ENCODE measurements at regions not wholly inside any gene's neighbourhood (a gene's known extent, or its start where the extent isn't known, plus 50 kb on each side); places are given as distances from the start of the nearest gene placed in this dataset.

- Histone ChIP-seq H2BK12ac (ENCODE audit: low read length) (no peak overlapping the region), H3K18ac (ENCODE audit: low read length) (no peak overlapping the region), H3K36me3 (replicated peaks in 1 of 2; ENCODE audit: control insufficient read depth in 2 of 2, insufficient read depth in 2 of 2, low read length in 2 of 2) (no peaks in the 10 kb centered on the region), H3K27ac (replicated peaks; ENCODE audit: low read length) (no peak overlapping the region), H2AFZ (ENCODE audit: low read length) (no peak overlapping the region), H3K79me1 (ENCODE audit: low read depth, low read length) (no peaks in the 10 kb centered on the region), H2BK5ac (ENCODE audit: low read length) (no peak overlapping the region), H3K4me3 (ENCODE audit: low read length in 2 of 2) (no peak overlapping the region), H4K91ac (ENCODE audit: low read depth, low read length, poor library complexity) (no peak overlapping the region), H3K4me1 (ENCODE audit: control insufficient read depth in 2 of 2, insufficient read depth in 1 of 2, low read depth in 1 of 2, low read length in 2 of 2) (no peaks in the 10 kb centered on the region), H3K23ac (ENCODE audit: low read depth, low read length, poor library complexity) (no peak overlapping the region), H3K27me3 (ENCODE audit: control insufficient read depth in 3 of 3, insufficient read depth in 3 of 3, low read depth in 1 of 3, low read length in 3 of 3) (no peaks in the 10 kb centered on the region), H3K14ac (ENCODE audit: low read length) (peak overlapping the region; percentile 56), H4K8ac (ENCODE audit: low read depth, low read length) (no peak overlapping the region), H3K4me2 (ENCODE audit: insufficient read depth, low read length, poor library complexity, severe bottlenecking) (no peak overlapping the region), H2BK15ac (ENCODE audit: low read length) (no peak overlapping the region), H2BK120ac (ENCODE audit: low read depth, low read length) (no peak overlapping the region), H3K4ac (ENCODE audit: low read length) (no peak overlapping the region), H3K9me3 (replicated peaks in 1 of 2; ENCODE audit: control insufficient read depth in 2 of 2, insufficient read depth in 1 of 2, low read depth in 1 of 2, low read length in 2 of 2) (no peaks in the 10 kb centered on the region), H2AK5ac (ENCODE audit: low read depth, low read length) (no peak overlapping the region), H3K9ac (ENCODE audit: low read depth, low read length, poor library complexity) (no peak overlapping the region)
- DNase-seq (ENCODE audit: low spot score) = no peak
- no CpG with 5 or more reads among the region's 4 CpGs for WGBS, 2 donors (ENCODE audit: extremely low coverage in 2 of 2, insufficient read length in 2 of 2, insufficient replicate concordance in 1 of 2)
These were observed 889.1 kb downstream of the AACS start for GRCh38 chr12:125954362-125954761.

- no peak overlapping the region for H2BK5ac ChIP-seq (ENCODE audit: low read length)
- H3K4me2 ChIP-seq (ENCODE audit: insufficient read depth, low read length, poor library complexity, severe bottlenecking) = no peak overlapping the region
- no peak overlapping the region for H3K27ac ChIP-seq (replicated peaks; ENCODE audit: low read length)
- H3K9me3 ChIP-seq (replicated peaks in 1 of 2; ENCODE audit: control insufficient read depth in 2 of 2, insufficient read depth in 1 of 2, low read depth in 1 of 2, low read length in 2 of 2) = no peaks in the 10 kb centered on the region
- H3K9ac ChIP-seq (ENCODE audit: low read depth, low read length, poor library complexity) = no peak overlapping the region
- no peaks in the 10 kb centered on the region for H3K36me3 ChIP-seq (replicated peaks in 1 of 2; ENCODE audit: control insufficient read depth in 2 of 2, insufficient read depth in 2 of 2, low read length in 2 of 2)
- H2AK5ac ChIP-seq (ENCODE audit: low read depth, low read length) = no peak overlapping the region
- H3K79me1 ChIP-seq (ENCODE audit: low read depth, low read length) = no peaks in the 10 kb centered on the region
- H3K4me3 ChIP-seq (ENCODE audit: low read length in 2 of 2) = no peak overlapping the region
- H4K91ac ChIP-seq (ENCODE audit: low read depth, low read length, poor library complexity) = no peak overlapping the region
- H3K27me3 ChIP-seq (ENCODE audit: control insufficient read depth in 3 of 3, insufficient read depth in 3 of 3, low read depth in 1 of 3, low read length in 3 of 3) = no peaks in the 10 kb centered on the region
- no peak overlapping the region for H3K4ac ChIP-seq (ENCODE audit: low read length)
- no peak overlapping the region for H2AFZ ChIP-seq (ENCODE audit: low read length)
- no peak overlapping the region for H2BK15ac ChIP-seq (ENCODE audit: low read length)
- H3K14ac ChIP-seq (ENCODE audit: low read length) = no peak overlapping the region
- H3K23ac ChIP-seq (ENCODE audit: low read depth, low read length, poor library complexity) = no peak overlapping the region
- WGBS, 2 donors (ENCODE audit: extremely low coverage in 2 of 2, insufficient read length in 2 of 2, insufficient replicate concordance in 1 of 2) = no CpG with 5 or more reads among the region's 7 CpGs
- H2BK12ac ChIP-seq (ENCODE audit: low read length) = no peak overlapping the region
- no peak overlapping the region for H2BK120ac ChIP-seq (ENCODE audit: low read depth, low read length)
- H4K8ac ChIP-seq (ENCODE audit: low read depth, low read length) = no peak overlapping the region
- DNase-seq (ENCODE audit: low spot score) = no peak
- H3K4me1 ChIP-seq (ENCODE audit: control insufficient read depth in 2 of 2, insufficient read depth in 1 of 2, low read depth in 1 of 2, low read length in 2 of 2) = no peaks in the 10 kb centered on the region
- no peak overlapping the region for H3K18ac ChIP-seq (ENCODE audit: low read length)
These were observed 891.0 kb downstream of the AACS start for GRCh38 chr12:125956186-125956585.

GRCh38 chr12:125966641-125967040, 901.4 kb downstream of the AACS start:
- no peaks in the 10 kb centered on the region for H3K79me1 ChIP-seq (ENCODE audit: low read depth, low read length)
- H2AFZ ChIP-seq (ENCODE audit: low read length) = no peak overlapping the region
- WGBS, 2 donors (ENCODE audit: extremely low coverage in 2 of 2, insufficient read length in 2 of 2, insufficient replicate concordance in 1 of 2) = no CpG with 5 or more reads among the region's 7 CpGs
- no peak overlapping the region for H3K27ac ChIP-seq (replicated peaks; ENCODE audit: low read length)
- peaks cover 0 to 2% (median 0%) of the 10 kb centered on the region in 3 experiments for H3K27me3 ChIP-seq (ENCODE audit: control insufficient read depth in 3 of 3, insufficient read depth in 3 of 3, low read depth in 1 of 3, low read length in 3 of 3)
- H3K36me3 ChIP-seq (replicated peaks in 1 of 2; ENCODE audit: control insufficient read depth in 2 of 2, insufficient read depth in 2 of 2, low read length in 2 of 2) = no peaks in the 10 kb centered on the region
- H2BK120ac ChIP-seq (ENCODE audit: low read depth, low read length) = no peak overlapping the region
- H3K4ac ChIP-seq (ENCODE audit: low read length) = no peak overlapping the region
- H3K14ac ChIP-seq (ENCODE audit: low read length) = no peak overlapping the region
- H2AK5ac ChIP-seq (ENCODE audit: low read depth, low read length) = no peak overlapping the region
- H2BK12ac ChIP-seq (ENCODE audit: low read length) = no peak overlapping the region
- no peak overlapping the region for H2BK15ac ChIP-seq (ENCODE audit: low read length)
- H3K4me3 ChIP-seq (ENCODE audit: low read length in 2 of 2) = no peak overlapping the region
- no peak overlapping the region for H4K91ac ChIP-seq (ENCODE audit: low read depth, low read length, poor library complexity)
- H3K9ac ChIP-seq (ENCODE audit: low read depth, low read length, poor library complexity) = no peak overlapping the region
- no peak overlapping the region for H3K18ac ChIP-seq (ENCODE audit: low read length)
- no peak overlapping the region for H3K23ac ChIP-seq (ENCODE audit: low read depth, low read length, poor library complexity)
- no peak overlapping the region for H3K4me2 ChIP-seq (ENCODE audit: insufficient read depth, low read length, poor library complexity, severe bottlenecking)
- DNase-seq (ENCODE audit: low spot score) = no peak
- no peak overlapping the region for H4K8ac ChIP-seq (ENCODE audit: low read depth, low read length)
- H3K9me3 ChIP-seq (replicated peaks in 1 of 2; ENCODE audit: control insufficient read depth in 2 of 2, insufficient read depth in 1 of 2, low read depth in 1 of 2, low read length in 2 of 2) = no peaks in the 10 kb centered on the region
- no peak overlapping the region for H2BK5ac ChIP-seq (ENCODE audit: low read length)
- no peaks in the 10 kb centered on the region for H3K4me1 ChIP-seq (ENCODE audit: control insufficient read depth in 2 of 2, insufficient read depth in 1 of 2, low read depth in 1 of 2, low read length in 2 of 2)

GRCh38 chr12:125968413-125968812, 903.2 kb downstream of the AACS start:
- no peak overlapping the region for H4K8ac ChIP-seq (ENCODE audit: low read depth, low read length)
- H3K4ac ChIP-seq (ENCODE audit: low read length) = no peak overlapping the region
- no peak overlapping the region for H3K4me2 ChIP-seq (ENCODE audit: insufficient read depth, low read length, poor library complexity, severe bottlenecking)
- H2BK5ac ChIP-seq (ENCODE audit: low read length) = no peak overlapping the region
- no peak overlapping the region for H3K18ac ChIP-seq (ENCODE audit: low read length)
- H4K91ac ChIP-seq (ENCODE audit: low read depth, low read length, poor library complexity) = no peak overlapping the region
- peaks cover 0 to 2% (median 0%) of the 10 kb centered on the region in 3 experiments for H3K27me3 ChIP-seq (ENCODE audit: control insufficient read depth in 3 of 3, insufficient read depth in 3 of 3, low read depth in 1 of 3, low read length in 3 of 3)
- no peak for DNase-seq (ENCODE audit: low spot score)
- H3K79me1 ChIP-seq (ENCODE audit: low read depth, low read length) = no peaks in the 10 kb centered on the region
- H3K4me1 ChIP-seq (ENCODE audit: control insufficient read depth in 2 of 2, insufficient read depth in 1 of 2, low read depth in 1 of 2, low read length in 2 of 2) = no peaks in the 10 kb centered on the region
- no peak overlapping the region for H3K4me3 ChIP-seq (ENCODE audit: low read length in 2 of 2)
- no peaks in the 10 kb centered on the region for H3K9me3 ChIP-seq (replicated peaks in 1 of 2; ENCODE audit: control insufficient read depth in 2 of 2, insufficient read depth in 1 of 2, low read depth in 1 of 2, low read length in 2 of 2)
- no peak overlapping the region for H3K27ac ChIP-seq (replicated peaks; ENCODE audit: low read length)
- H2AFZ ChIP-seq (ENCODE audit: low read length) = no peak overlapping the region
- H2BK120ac ChIP-seq (ENCODE audit: low read depth, low read length) = no peak overlapping the region
- no peak overlapping the region for H3K14ac ChIP-seq (ENCODE audit: low read length)
- WGBS, 2 donors (ENCODE audit: extremely low coverage in 2 of 2, insufficient read length in 2 of 2, insufficient replicate concordance in 1 of 2) = no CpG with 5 or more reads among the region's 2 CpGs
- no peaks in the 10 kb centered on the region for H3K36me3 ChIP-seq (replicated peaks in 1 of 2; ENCODE audit: control insufficient read depth in 2 of 2, insufficient read depth in 2 of 2, low read length in 2 of 2)
- H2BK15ac ChIP-seq (ENCODE audit: low read length) = no peak overlapping the region
- H2BK12ac ChIP-seq (ENCODE audit: low read length) = no peak overlapping the region
- H3K9ac ChIP-seq (ENCODE audit: low read depth, low read length, poor library complexity) = no peak overlapping the region
- H3K23ac ChIP-seq (ENCODE audit: low read depth, low read length, poor library complexity) = no peak overlapping the region
- no peak overlapping the region for H2AK5ac ChIP-seq (ENCODE audit: low read depth, low read length)
